H9 (cell line): ENCODE measurements at regions not wholly inside any gene's neighbourhood (a gene's known extent, or its start where the extent isn't known, plus 50 kb on each side); places are given as distances from the start of the nearest gene placed in this dataset.

Experiments
- DNase-seq: peaks from one replicate; pipeline ENCODE4 v3.0.0-alpha.2; 2017
- H2AFZ ChIP-seq: one replicate; pipeline ENCODE4 v1.6.1; 2013; ENCODE audit warnings: mild to moderate bottlenecking, low read length, control low read depth, moderate library complexity
- H2AK5ac ChIP-seq: 2 replicates; pipeline ENCODE4 v1.6.1; 2013; ENCODE audit warnings: low read length, control low read depth, mixed read lengths; ENCODE audit not compliant: insufficient read length
- H2BK120ac ChIP-seq: one replicate; pipeline ENCODE4 v1.6.1; 2013; ENCODE audit warnings: low read depth, mild to moderate bottlenecking, low read length, control low read depth, inconsistent platforms; ENCODE audit not compliant: poor library complexity, severe bottlenecking
- H2BK12ac ChIP-seq: 2 replicates; pipeline ENCODE4 v1.6.1; 2013; ENCODE audit warnings: low read length, control low read depth, mixed read lengths, low read depth; ENCODE audit not compliant: insufficient read length
- H2BK15ac ChIP-seq: 2 replicates; pipeline ENCODE4 v1.6.1; 2013; ENCODE audit warnings: low read depth, low read length, control low read depth
- H2BK20ac ChIP-seq: one replicate; pipeline ENCODE4 v1.6.1; 2013; ENCODE audit warnings: low read depth, mild to moderate bottlenecking, low read length, control low read depth, inconsistent platforms; ENCODE audit not compliant: poor library complexity, severe bottlenecking
- H2BK5ac ChIP-seq: 2 replicates; pipeline ENCODE4 v1.6.1; 2013; ENCODE audit warnings: low read length, control low read depth, mixed read lengths; ENCODE audit not compliant: insufficient read length
- H3K14ac ChIP-seq: 2 replicates; pipeline ENCODE4 v1.6.1; 2013; ENCODE audit warnings: low read length, control low read depth; ENCODE audit not compliant: insufficient read depth
- H3K18ac ChIP-seq: 2 replicates; pipeline ENCODE4 v1.6.1; 2013; ENCODE audit warnings: low read depth, mild to moderate bottlenecking, mixed read lengths, low read length, control low read depth; ENCODE audit not compliant: insufficient read length
- H3K23ac ChIP-seq: 2 replicates; pipeline ENCODE4 v1.6.1; 2013; ENCODE audit warnings: low read length, control low read depth, mixed read lengths, low read depth; ENCODE audit not compliant: insufficient read length
- H3K23me2 ChIP-seq: 2 replicates; pipeline ENCODE4 v1.6.1; 2013; ENCODE audit warnings: low read depth, mild to moderate bottlenecking, mixed read lengths, low read length, control low read depth; ENCODE audit not compliant: insufficient read length, poor library complexity, severe bottlenecking
- H3K27ac ChIP-seq: 2 replicates; pipeline ENCODE4 v1.5.1; 2013; ENCODE audit warnings: low read length, control low read depth, mixed read lengths, low read depth; ENCODE audit not compliant: insufficient read length
- H3K27me3 ChIP-seq: 2 replicates; pipeline ENCODE4 v1.6.1; 2013; ENCODE audit warnings: low read length, control low read depth, inconsistent platforms; ENCODE audit not compliant: insufficient read depth
- H3K4ac ChIP-seq: 2 replicates; pipeline ENCODE4 v1.6.1; 2013; ENCODE audit warnings: low read depth, mild to moderate bottlenecking, control low read depth, inconsistent platforms, low read length, moderate library complexity
- H3K4me1 ChIP-seq: 2 replicates; pipeline ENCODE4 v1.6.1; 2013; ENCODE audit warnings: low read length, control low read depth, inconsistent platforms; ENCODE audit not compliant: insufficient read depth
- H3K4me2 ChIP-seq: 2 replicates; pipeline ENCODE4 v1.6.1; 2013; ENCODE audit warnings: low read length, control low read depth, mixed read lengths; ENCODE audit not compliant: insufficient read length, insufficient read depth
- H3K56ac ChIP-seq: 2 replicates; pipeline ENCODE4 v1.6.1; 2013; ENCODE audit warnings: low read depth, mild to moderate bottlenecking, mixed read lengths, low read length, control low read depth; ENCODE audit not compliant: insufficient read length
- H3K79me1 ChIP-seq: 2 replicates; pipeline ENCODE4 v1.6.1; 2013; ENCODE audit warnings: low read depth, mild to moderate bottlenecking, moderate library complexity, low read length, control low read depth, inconsistent platforms; ENCODE audit not compliant: insufficient read depth, poor library complexity, severe bottlenecking
- H3K79me2 ChIP-seq: 2 replicates; pipeline ENCODE4 v1.6.1; 2013; ENCODE audit warnings: low read length, control low read depth, inconsistent platforms; ENCODE audit not compliant: insufficient read depth
- H3K9ac ChIP-seq: 2 replicates; pipeline ENCODE4 v1.6.1; 2013; ENCODE audit warnings: low read length, control low read depth, mixed read lengths; ENCODE audit not compliant: insufficient read length; ENCODE audit errors: extremely low read depth
- H3K9me3 ChIP-seq: one replicate; pipeline ENCODE4 v1.6.1; 2013; ENCODE audit warnings: low read depth, low read length, inconsistent platforms; ENCODE audit not compliant: control insufficient read depth
- H3T11ph ChIP-seq: one replicate; pipeline ENCODE4 v1.6.1; 2013; ENCODE audit warnings: mild to moderate bottlenecking, low read length, control low read depth, inconsistent platforms
- H4K20me1 ChIP-seq: one replicate; pipeline ENCODE4 v1.6.1; 2013; ENCODE audit not compliant: control insufficient read depth, insufficient read length, insufficient read depth
- H4K5ac ChIP-seq: 2 replicates; pipeline ENCODE4 v1.6.1; 2013; ENCODE audit warnings: low read depth, mild to moderate bottlenecking, mixed read lengths, low read length, control low read depth; ENCODE audit not compliant: insufficient read length
- H4K8ac ChIP-seq: replicated peaks from 2 replicates; pipeline ENCODE4 v1.6.1; 2013; ENCODE audit warnings: low read length, control low read depth, mixed read lengths, low read depth; ENCODE audit not compliant: insufficient read length
- H4K91ac ChIP-seq: 2 replicates; pipeline ENCODE4 v1.6.1; 2013; ENCODE audit warnings: low read depth, mild to moderate bottlenecking, moderate library complexity, mixed read lengths, low read length, control low read depth; ENCODE audit not compliant: insufficient read length
- H3K27ac Mint-ChIP-seq, 3 experiments: 2 replicates in 2 of 3; 3 replicates in 1 of 3; pipeline ENCODE4 v1.8.0; 2020 to 2021; ENCODE audit warnings: mixed read lengths in 3 of 3, mild to moderate bottlenecking in 1 of 3, moderate library complexity in 1 of 3
- H3K27me3 Mint-ChIP-seq: 2 replicates; pipeline ENCODE4 v1.8.0; 2021; ENCODE audit warnings: low read depth, mild to moderate bottlenecking, moderate library complexity, mixed read lengths
- H3K36me3 Mint-ChIP-seq, 3 experiments: 2 replicates in 2 of 3; 3 replicates in 1 of 3; pipeline ENCODE4 v1.8.0; 2020 to 2021; ENCODE audit warnings: low read depth in 3 of 3, mixed read lengths in 3 of 3; ENCODE audit not compliant: insufficient read depth in 1 of 3
- H3K4me1 Mint-ChIP-seq, 2 experiments: 2 replicates each; pipeline ENCODE4 v1.8.0; 2020; ENCODE audit warnings: mixed read lengths in 2 of 2
- H3K4me3 Mint-ChIP-seq, 2 experiments: 2 replicates in 1 of 2; 3 replicates in 1 of 2; pipeline ENCODE4 v1.8.0; 2020 to 2021; ENCODE audit warnings: mild to moderate bottlenecking in 2 of 2, mixed read lengths in 2 of 2, moderate library complexity in 1 of 2
- H3K9me3 Mint-ChIP-seq, 2 experiments: 2 replicates in 1 of 2; 3 replicates in 1 of 2; pipeline ENCODE4 v1.8.0; 2020; ENCODE audit warnings: mild to moderate bottlenecking in 2 of 2, mixed read lengths in 2 of 2, moderate library complexity in 1 of 2
- TF ChIP-seq, protein P1 (sequence below): fragments of 200-600 bp; sonication (generic); conservative IDR thresholded peaks from 3 replicates; pipeline ENCODE4 v1.8.0; 2021; ENCODE audit warnings: antibody characterized with exemption, mild to moderate bottlenecking

DNA sequence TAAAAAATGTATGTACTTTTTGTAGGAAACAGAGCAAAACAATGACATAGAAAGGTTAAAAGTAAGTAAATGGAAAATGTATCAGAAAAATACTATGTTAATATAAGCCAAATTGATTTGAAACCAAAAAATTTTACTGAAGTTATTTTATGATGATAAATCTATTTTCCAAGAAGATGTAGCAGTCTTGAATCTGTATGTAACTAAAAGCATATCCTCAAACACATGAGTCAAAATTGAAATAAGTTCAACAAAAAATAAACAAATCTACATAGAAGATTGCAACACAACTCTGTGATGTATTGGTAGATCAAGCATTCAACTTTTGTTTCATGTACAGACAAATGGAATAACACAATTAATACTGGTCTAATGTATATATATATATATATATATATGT lies 450.0 kb downstream of the SPRY1 start:
- Mint-ChIP-seq H3K4me1 (peaks cover 19 to 21% of the 10 kb centered on the region in 2 experiments), H3K27me3 (no peaks in the 10 kb centered on the region), H3K9me3 (peaks cover 8 to 11% of the 10 kb centered on the region in 2 experiments; a peak in 3 of 5 replicates), H3K36me3 (peaks cover 0 to 21% (median 12%) of the 10 kb centered on the region in 3 experiments; a peak in 5 of 7 replicates), H3K27ac (no peak overlapping the region), H3K4me3 (no peak overlapping the region)
- Histone ChIP-seq H2AK5ac (no peak overlapping the region), H2AFZ (no peak overlapping the region), H2BK12ac (no peak overlapping the region), H4K8ac (no peak overlapping the region), H3K14ac (no peak overlapping the region), H3K27ac (no peak overlapping the region), H4K5ac (no peak overlapping the region), H3K4me2 (no peak overlapping the region), H2BK20ac (no peak overlapping the region), H3K27me3 (no peaks in the 10 kb centered on the region), H3K9me3 (no peaks in the 10 kb centered on the region), H3T11ph (no peak overlapping the region), H3K23ac (no peak overlapping the region), H3K56ac (no peak overlapping the region), H3K9ac (no peak overlapping the region), H3K4ac (no peak overlapping the region), H3K79me2 (no peaks in the 10 kb centered on the region), H2BK15ac (no peak overlapping the region), H3K79me1 (no peaks in the 10 kb centered on the region), H2BK5ac (no peak overlapping the region), H3K18ac (no peak overlapping the region), H4K20me1 (no peaks in the 10 kb centered on the region), H3K23me2 (no peaks in the 10 kb centered on the region), H4K91ac (no peak overlapping the region), H3K4me1 (no peaks in the 10 kb centered on the region), H2BK120ac (no peak overlapping the region)
- TF ChIP-seq, protein P1, sequence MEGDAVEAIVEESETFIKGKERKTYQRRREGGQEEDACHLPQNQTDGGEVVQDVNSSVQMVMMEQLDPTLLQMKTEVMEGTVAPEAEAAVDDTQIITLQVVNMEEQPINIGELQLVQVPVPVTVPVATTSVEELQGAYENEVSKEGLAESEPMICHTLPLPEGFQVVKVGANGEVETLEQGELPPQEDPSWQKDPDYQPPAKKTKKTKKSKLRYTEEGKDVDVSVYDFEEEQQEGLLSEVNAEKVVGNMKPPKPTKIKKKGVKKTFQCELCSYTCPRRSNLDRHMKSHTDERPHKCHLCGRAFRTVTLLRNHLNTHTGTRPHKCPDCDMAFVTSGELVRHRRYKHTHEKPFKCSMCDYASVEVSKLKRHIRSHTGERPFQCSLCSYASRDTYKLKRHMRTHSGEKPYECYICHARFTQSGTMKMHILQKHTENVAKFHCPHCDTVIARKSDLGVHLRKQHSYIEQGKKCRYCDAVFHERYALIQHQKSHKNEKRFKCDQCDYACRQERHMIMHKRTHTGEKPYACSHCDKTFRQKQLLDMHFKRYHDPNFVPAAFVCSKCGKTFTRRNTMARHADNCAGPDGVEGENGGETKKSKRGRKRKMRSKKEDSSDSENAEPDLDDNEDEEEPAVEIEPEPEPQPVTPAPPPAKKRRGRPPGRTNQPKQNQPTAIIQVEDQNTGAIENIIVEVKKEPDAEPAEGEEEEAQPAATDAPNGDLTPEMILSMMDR = no peak
- no peak for DNase-seq
